Activated naive CD8-positive, alpha-beta T cell treated with anti-CD3 and anti-CD28 coated beads, Interleukin-2, amount 50 U/mL, for 24 hours (primary cell): ENCODE measurements at regions not wholly inside any gene's neighbourhood (a gene's known extent, or its start where the extent isn't known, plus 50 kb on each side); places are given as distances from the start of the nearest gene placed in this dataset.

Experiments
- ATAC-seq: fragments of 150-1000 bp; cut with Tn5 transposase; one replicate; pipeline ENCODE4 v1.10.0; 2021
- DNase-seq: peaks from one replicate; pipeline ENCODE4 v3.0.0; 2021
- H3K27ac Mint-ChIP-seq: one replicate; pipeline ENCODE4 v1.8.0; 2021; ENCODE audit warnings: mild to moderate bottlenecking, mixed read lengths
- H3K27me3 Mint-ChIP-seq: one replicate; pipeline ENCODE4 v1.8.0; 2021; ENCODE audit warnings: mixed read lengths
- H3K36me3 Mint-ChIP-seq: one replicate; pipeline ENCODE4 v1.8.0; 2021; ENCODE audit warnings: low read depth, mixed read lengths
- H3K4me1 Mint-ChIP-seq: one replicate; pipeline ENCODE4 v1.8.0; 2021; ENCODE audit warnings: mixed read lengths
- H3K4me3 Mint-ChIP-seq: one replicate; pipeline ENCODE4 v1.8.0; 2021; ENCODE audit warnings: mild to moderate bottlenecking, moderate library complexity, mixed read lengths
- H3K9me3 Mint-ChIP-seq: one replicate; pipeline ENCODE4 v1.8.0; 2021; ENCODE audit warnings: mixed read lengths

DNA sequence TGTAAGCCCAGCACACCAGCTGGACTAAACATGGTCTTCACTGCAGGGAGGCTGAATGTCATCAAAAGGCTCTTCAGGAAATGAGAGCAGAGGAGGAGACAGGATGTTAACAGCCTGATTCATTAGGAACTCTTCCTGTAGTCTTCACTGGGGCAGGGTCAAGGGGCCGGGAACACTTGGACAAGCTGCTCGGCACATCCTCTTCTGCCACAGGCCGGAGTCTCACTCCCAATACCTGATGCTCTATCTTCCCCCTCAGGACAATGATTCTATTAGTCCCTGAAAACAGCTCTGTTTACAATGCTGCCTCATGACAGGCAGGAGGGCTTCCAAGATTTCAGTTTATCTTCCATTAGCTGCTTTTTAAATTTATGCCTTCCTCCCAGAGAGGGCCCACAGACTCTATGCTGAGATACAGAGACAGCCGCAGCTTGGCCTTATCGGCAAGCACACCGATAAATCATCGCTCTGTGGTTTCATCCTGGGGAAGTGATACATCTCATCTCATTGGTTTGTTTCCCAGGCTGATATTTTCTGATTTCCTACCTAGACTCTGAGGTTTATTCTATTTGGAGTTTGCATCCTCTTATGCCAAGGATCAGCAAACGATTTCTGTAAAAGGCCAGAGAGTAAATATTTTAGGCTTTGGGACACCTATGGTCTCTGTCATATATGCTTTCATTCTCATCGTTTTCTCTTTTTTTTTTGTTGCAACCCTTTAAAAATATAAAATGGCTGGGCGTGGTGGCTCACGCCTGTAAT, 214.0 kb upstream of the ASIC2 start:
- Mint-ChIP-seq H3K36me3 (no peaks in the 10 kb centered on the region), H3K27me3 (peaks cover 24% of the 10 kb centered on the region)

DNA sequence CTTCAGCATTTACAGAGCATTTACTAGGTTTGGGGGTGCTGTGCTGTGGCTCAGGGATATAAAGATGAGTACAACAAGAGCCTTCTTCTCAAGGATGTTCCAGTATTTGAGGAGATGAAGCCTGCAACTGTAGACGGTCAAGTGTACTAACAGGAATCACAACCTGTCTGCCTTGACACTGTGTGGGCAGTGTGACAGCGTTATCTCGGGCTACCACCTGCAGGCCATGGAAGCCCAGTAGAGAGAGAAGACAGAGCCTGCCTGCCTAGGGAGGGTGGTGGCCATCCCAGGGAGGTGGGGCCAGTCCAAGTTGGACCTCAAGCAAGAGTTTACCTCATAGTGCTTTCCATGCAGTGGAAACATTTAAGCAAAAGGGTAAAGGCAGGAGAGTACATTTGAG, 215.1 kb upstream of the ASIC2 start:
- Mint-ChIP-seq H3K9me3 (no peaks in the 10 kb centered on the region), H3K4me1 (peaks cover 7% of the 10 kb centered on the region), H3K36me3 (no peaks in the 10 kb centered on the region), H3K27ac (no peak overlapping the region), H3K27me3 (peaks cover 24% of the 10 kb centered on the region), H3K4me3 (no peak overlapping the region)
- ATAC-seq (no peak), DNase-seq (no peak)

More for the DNA sequence above, 214.0 kb upstream of the ASIC2 start:
- no peak overlapping the region for H3K4me3 Mint-ChIP-seq
- ATAC-seq (no peak), DNase-seq (no peak)
- peaks cover 7% of the 10 kb centered on the region for H3K4me1 Mint-ChIP-seq
- no peaks in the 10 kb centered on the region for H3K9me3 Mint-ChIP-seq
- H3K27ac Mint-ChIP-seq = no peak overlapping the region

DNA sequence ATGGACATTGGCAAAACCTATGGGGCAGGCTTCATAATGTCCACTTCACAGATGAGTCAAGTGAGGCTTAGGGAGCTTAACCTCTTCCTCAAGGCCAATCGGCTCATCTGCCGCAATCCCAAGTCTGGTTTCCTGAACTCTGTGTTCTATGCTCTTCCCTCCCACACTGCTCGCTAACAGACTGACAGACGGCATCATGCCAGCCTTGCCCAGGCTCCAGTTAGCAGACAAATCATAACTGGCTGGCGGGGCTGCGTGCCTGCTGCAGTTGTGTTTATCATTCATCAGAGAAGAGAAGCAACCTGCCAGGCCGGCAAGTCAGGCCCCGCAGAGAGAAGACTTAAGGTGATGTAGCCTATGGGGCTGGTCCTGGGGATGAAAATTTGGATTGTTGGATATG, 216.2 kb upstream of the ASIC2 start:
- H3K27ac Mint-ChIP-seq = no peak overlapping the region
- peaks cover 24% of the 10 kb centered on the region for H3K27me3 Mint-ChIP-seq
- no peak overlapping the region for H3K4me3 Mint-ChIP-seq
- no peak for ATAC-seq
- no peaks in the 10 kb centered on the region for H3K36me3 Mint-ChIP-seq
- DNase-seq = no peak
- H3K4me1 Mint-ChIP-seq = peaks cover 7% of the 10 kb centered on the region
- H3K9me3 Mint-ChIP-seq = no peaks in the 10 kb centered on the region

DNA sequence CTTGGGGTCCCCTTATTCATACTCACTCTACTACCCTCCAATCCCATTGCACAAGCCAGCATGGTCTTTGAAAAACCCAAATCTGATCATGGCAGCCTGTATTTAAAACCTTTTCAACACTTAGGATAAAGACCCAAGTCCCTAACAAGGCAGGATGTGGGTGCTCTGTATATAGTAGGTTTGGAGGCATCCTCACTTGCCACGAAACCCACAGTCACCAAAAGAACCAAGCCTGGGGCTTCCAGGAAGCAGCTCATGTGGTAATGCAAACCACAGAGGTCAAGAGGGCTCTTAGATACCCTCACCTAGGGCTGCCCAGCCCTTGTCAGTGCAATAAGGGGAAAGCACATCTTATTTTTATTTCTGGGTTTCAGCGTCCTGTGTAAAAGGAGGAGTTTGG, 218.6 kb upstream of the ASIC2 start:
- H3K4me3 Mint-ChIP-seq = no peak overlapping the region
- no peak overlapping the region for H3K27ac Mint-ChIP-seq
- H3K36me3 Mint-ChIP-seq = no peaks in the 10 kb centered on the region
- peaks cover 7% of the 10 kb centered on the region for H3K4me1 Mint-ChIP-seq
- no peaks in the 10 kb centered on the region for H3K9me3 Mint-ChIP-seq
- ATAC-seq (no peak), DNase-seq (no peak)
- peaks cover 11% of the 10 kb centered on the region for H3K27me3 Mint-ChIP-seq

DNA sequence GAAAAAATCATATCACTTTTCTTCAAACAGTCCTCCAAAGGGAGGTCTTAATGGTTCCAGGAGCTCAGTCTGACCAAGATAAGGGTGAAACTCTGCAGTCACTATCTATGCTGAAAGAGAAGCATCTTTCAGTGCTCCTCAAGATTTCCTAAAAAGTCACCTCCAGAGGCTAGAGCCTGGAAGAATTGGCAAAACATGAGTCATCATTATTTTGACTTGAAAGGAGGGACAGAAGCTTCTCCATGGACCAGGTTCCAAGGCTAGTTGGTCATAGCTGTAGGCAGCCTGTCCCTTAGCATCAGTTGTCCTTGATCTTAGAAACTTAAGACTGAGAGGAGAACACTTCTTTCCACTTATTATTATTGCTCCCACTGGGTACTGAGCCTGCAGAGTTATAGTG, 219.0 kb upstream of the ASIC2 start:
- Mint-ChIP-seq H3K27ac (no peak overlapping the region), H3K36me3 (no peaks in the 10 kb centered on the region), H3K4me1 (peaks cover 7% of the 10 kb centered on the region), H3K4me3 (no peak overlapping the region), H3K9me3 (no peaks in the 10 kb centered on the region), H3K27me3 (peaks cover 8% of the 10 kb centered on the region)
- no peak for ATAC-seq
- DNase-seq = no peak

DNA sequence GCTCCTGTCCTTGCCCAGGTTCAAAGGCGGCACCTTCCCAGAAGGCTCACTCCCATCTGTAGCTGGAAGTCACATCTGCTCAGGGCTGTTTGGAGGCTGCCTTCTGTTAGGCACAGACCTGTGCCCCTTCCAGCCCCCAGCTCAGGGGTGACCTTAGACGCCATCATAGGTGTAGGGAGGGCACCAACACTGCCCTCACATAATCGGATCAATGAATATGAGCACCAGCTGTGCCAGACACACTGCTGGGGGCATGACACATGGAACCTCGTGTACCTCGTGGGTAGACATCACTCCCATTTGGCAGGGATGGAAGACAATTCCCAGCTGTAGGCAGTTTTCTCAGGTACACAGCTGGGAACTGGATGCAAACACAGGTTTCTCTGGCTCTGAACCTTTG, 220.7 kb upstream of the ASIC2 start:
- ATAC-seq (no peak), DNase-seq (no peak)
- Mint-ChIP-seq H3K4me3 (no peak overlapping the region), H3K9me3 (no peaks in the 10 kb centered on the region), H3K36me3 (no peaks in the 10 kb centered on the region), H3K4me1 (peaks cover 7% of the 10 kb centered on the region), H3K27me3 (peaks cover 2% of the 10 kb centered on the region), H3K27ac (no peak overlapping the region)

DNA sequence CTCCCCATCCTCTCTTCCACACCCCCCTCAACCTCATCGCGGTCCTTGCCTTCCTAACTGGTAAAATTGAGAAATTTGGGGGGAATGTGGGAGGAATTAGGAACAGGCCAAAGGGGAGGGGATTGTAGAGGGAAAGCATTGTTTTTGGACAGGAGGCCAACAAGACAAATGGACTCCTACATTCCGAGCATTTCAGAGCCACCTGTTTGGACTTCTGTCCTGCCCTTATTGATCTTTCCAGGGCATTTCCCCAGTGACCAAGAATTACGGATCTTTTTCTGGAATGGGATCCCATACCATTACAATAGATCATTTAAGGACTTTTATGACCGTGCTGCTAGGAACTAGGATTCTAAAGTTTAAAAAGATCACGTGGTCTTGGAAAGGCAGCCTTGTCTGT, 221.3 kb upstream of the ASIC2 start:
- Mint-ChIP-seq H3K4me3 (no peak overlapping the region), H3K36me3 (no peaks in the 10 kb centered on the region), H3K27ac (no peak overlapping the region), H3K9me3 (no peaks in the 10 kb centered on the region), H3K4me1 (peaks cover 7% of the 10 kb centered on the region), H3K27me3 (peaks cover 2% of the 10 kb centered on the region)
- ATAC-seq (no peak), DNase-seq (no peak)

DNA sequence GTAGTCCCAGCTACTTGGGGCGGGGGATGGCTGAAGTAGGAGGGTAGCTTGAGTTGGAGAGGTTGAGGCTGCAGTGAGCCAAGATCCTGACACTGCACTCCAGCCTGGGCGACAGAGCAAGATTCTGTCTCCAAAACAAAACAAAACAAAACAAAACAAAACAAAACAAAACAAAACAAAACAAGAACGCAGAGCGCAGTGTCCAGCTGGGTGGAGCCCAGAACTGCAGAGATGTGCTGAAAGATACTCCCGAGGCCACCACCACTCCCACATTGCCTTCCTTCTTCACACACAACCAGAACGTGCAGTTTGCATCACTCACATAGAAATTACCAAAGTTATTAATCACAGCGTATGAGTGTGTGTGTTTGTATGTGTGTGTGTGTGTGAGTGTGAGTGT, 222.9 kb upstream of the ASIC2 start:
- no peak overlapping the region for H3K4me3 Mint-ChIP-seq
- DNase-seq (no peak), ATAC-seq (no peak)
- peaks cover 2% of the 10 kb centered on the region for H3K27me3 Mint-ChIP-seq
- no peak overlapping the region for H3K27ac Mint-ChIP-seq
- H3K9me3 Mint-ChIP-seq = no peaks in the 10 kb centered on the region
- no peaks in the 10 kb centered on the region for H3K36me3 Mint-ChIP-seq
- peaks cover 7% of the 10 kb centered on the region for H3K4me1 Mint-ChIP-seq

DNA sequence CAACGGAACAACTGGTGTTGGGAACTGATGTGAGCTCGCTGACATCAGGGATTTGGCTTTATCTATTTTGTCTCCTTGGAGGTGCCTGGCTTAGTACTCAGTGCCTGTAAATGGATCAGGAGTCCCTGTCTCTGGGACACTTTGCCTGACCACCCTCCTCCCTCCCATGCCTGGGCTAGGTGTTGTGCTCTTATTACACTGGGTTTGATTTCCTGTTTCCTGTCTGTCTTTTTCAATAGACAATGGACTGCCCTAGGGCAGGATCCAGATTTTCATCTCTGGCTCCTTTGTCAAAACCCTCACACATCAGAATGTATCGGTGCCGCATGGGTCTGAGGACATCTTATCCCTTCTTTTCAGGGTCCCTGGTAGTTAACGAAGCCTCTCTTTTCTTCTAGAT, 223.6 kb upstream of the ASIC2 start:
- DNase-seq (no peak), ATAC-seq (no peak)
- no peak overlapping the region for H3K4me3 Mint-ChIP-seq
- H3K27ac Mint-ChIP-seq = no peak overlapping the region
- peaks cover 2% of the 10 kb centered on the region for H3K4me1 Mint-ChIP-seq
- peaks cover 2% of the 10 kb centered on the region for H3K27me3 Mint-ChIP-seq
- no peaks in the 10 kb centered on the region for H3K9me3 Mint-ChIP-seq
- no peaks in the 10 kb centered on the region for H3K36me3 Mint-ChIP-seq

DNA sequence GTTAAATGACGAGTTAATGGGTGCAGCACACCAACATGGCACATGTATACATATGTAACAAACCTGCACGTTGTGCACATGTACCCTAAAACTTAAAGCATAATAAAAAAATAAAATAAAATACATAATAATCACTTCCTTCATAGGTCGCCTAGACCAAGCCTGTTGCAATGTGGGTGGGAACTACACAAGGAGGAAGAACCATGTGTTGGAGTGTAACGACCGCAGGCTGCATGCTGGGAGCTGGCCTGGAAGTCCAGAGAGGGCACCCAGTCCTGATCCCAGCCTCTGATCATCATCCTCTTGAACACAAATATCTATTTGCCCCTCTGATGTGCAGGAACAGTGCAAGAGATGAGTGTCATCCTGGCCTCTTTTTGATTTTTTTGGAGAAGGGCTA, 224.7 kb upstream of the ASIC2 start:
- Mint-ChIP-seq H3K27me3 (peaks cover 2% of the 10 kb centered on the region), H3K36me3 (no peaks in the 10 kb centered on the region), H3K4me1 (no peaks in the 10 kb centered on the region), H3K9me3 (no peaks in the 10 kb centered on the region), H3K4me3 (no peak overlapping the region), H3K27ac (no peak overlapping the region)
- ATAC-seq = no peak
- no peak for DNase-seq

DNA sequence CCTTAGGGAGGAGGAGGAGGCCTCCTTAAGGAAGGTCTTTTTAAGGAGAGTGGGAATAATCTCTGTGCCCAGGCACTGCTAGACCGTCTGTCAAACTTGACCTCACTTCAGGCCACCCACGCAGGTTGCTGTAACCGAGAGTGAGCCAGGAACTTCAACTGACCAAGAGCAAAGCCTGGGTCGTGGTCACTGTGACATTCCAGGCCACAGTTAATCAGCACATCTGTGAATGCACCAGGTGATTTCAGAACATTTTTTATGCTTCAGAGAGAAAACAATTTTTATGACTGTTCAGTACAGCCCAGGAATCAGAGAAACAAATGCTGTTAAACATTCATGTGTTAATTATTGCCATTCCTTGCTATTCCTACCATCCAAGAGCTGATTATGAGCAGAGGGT, 226.6 kb upstream of the ASIC2 start:
- H3K4me3 Mint-ChIP-seq = no peak overlapping the region
- no peaks in the 10 kb centered on the region for H3K4me1 Mint-ChIP-seq
- DNase-seq (no peak), ATAC-seq (no peak)
- H3K9me3 Mint-ChIP-seq = no peaks in the 10 kb centered on the region
- H3K36me3 Mint-ChIP-seq = no peaks in the 10 kb centered on the region
- no peak overlapping the region for H3K27ac Mint-ChIP-seq
- H3K27me3 Mint-ChIP-seq = peaks cover 2% of the 10 kb centered on the region

DNA sequence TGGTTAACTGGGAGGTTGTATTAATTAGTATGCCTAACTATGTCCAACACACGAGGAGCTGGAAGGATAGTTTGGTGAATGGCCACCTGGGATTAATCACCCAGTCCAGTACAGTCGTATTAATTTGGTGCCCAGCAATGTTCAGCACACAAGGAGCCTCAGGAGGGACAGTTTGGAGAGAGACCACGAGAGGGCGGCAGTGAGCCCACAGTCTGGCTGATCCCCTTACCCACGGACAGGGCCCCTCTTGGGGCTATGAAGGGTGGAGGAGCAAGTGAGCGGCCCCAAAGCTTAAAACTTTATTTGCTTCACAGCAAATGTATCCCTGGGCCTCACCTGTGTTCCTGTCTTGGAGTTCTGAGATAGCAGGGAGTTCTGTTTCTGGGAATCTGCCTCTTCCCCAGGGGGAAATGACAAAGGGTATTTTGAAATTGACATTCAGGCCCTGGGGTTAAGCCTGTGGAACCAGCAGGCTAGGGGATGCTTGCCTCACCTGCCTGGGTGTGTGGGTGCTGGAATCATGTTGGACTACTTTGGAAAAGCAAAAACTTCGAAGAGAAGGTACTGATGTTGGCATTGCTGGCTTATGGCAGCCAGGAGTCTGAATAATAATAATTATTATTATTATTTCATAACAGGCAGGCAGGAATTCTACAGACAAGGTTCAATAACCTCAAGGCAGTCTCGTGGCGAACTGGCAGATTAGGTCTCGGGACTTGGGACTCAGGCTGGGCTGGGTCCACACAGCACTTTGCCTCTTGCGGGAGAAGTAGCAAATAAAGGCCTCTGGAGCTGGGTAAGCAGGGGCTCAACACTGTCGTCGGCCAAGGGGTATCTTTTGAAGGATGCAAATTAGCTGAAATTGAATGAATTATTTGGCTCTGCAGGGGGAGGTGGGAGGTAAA, 227.6 kb upstream of the ASIC2 start:
- no peak for ATAC-seq
- Mint-ChIP-seq H3K4me1 (no peaks in the 10 kb centered on the region), H3K36me3 (no peaks in the 10 kb centered on the region), H3K27ac (no peak overlapping the region), H3K9me3 (no peaks in the 10 kb centered on the region), H3K4me3 (no peak overlapping the region), H3K27me3 (peaks cover 2% of the 10 kb centered on the region)
- peak; percentile 58 for DNase-seq

DNA sequence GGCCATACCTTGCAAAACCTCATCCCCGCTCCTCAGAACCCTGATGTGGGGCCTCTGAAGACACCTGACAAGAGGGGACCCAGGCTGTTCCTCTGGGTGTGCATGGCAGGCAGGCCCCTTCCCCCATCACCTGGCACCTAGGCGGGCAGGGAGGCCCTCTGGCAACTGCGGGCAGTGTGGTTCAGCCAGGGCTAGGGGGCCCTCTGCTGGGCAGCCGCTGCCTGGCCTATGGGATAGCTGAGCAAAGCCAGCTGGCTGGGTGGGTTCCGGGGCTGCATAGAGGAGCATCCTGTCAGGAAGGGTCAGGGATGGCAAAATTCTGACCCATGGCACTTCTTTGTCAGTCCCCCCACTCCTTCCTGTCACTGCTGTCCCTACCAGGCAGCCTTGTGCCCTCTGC, 228.7 kb upstream of the ASIC2 start:
- Mint-ChIP-seq H3K36me3 (no peaks in the 10 kb centered on the region), H3K27ac (no peak overlapping the region), H3K27me3 (peaks cover 2% of the 10 kb centered on the region), H3K4me3 (no peak overlapping the region), H3K9me3 (peaks cover 2% of the 10 kb centered on the region), H3K4me1 (no peaks in the 10 kb centered on the region)
- ATAC-seq (no peak), DNase-seq (no peak)

DNA sequence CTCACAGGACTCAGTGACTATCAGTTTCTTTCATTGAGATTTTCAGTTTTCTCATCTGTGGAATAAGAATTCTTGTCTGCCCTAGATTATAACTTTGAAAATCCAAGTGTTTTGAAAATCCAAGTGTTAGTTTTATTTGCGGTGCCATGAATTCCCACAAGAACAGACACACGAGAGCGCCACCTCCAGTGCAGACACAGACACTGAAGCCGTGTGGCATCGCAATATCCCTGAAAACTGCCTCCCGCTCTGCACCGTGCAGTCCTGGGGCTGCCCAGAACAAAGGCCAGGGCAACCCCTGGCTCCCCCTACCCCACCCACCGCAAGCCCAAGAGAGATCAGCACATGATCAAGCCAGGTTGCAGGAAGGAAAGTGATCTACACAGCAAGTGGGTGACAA, 229.5 kb upstream of the ASIC2 start:
- ATAC-seq = no peak
- DNase-seq = no peak
- Mint-ChIP-seq H3K27me3 (no peaks in the 10 kb centered on the region), H3K4me1 (no peaks in the 10 kb centered on the region), H3K27ac (no peak overlapping the region), H3K4me3 (no peak overlapping the region), H3K9me3 (peaks cover 11% of the 10 kb centered on the region), H3K36me3 (no peaks in the 10 kb centered on the region)

DNA sequence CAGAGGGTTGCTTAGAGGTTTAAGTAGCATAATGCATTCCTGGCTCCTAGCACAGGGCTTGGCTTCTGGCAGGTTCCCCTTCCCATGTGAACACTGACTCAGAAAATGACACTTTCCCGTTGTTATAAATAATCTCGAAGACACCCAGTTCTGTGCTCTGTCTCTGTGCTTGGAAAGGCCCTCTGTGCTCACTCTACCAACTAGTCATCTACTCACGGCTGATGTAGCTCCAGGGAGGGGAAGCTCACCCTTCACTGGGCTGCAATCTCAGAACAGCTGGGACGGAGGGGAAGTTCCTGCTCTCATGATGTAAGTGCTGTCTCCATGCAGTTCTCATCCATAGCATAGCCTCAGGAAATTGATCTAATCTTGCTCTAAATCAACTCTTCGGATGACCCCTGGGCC, 230.5 kb upstream of the ASIC2 start:
- ATAC-seq (no peak), DNase-seq (no peak)
- H3K36me3 Mint-ChIP-seq = no peaks in the 10 kb centered on the region
- H3K4me1 Mint-ChIP-seq = no peaks in the 10 kb centered on the region
- no peak overlapping the region for H3K4me3 Mint-ChIP-seq
- no peak overlapping the region for H3K27ac Mint-ChIP-seq
- H3K9me3 Mint-ChIP-seq = peaks cover 13% of the 10 kb centered on the region
- H3K27me3 Mint-ChIP-seq = peaks cover 3% of the 10 kb centered on the region
